Loucy (cell line): ENCODE measurements at regions not wholly inside any gene's neighbourhood (a gene's known extent, or its start where the extent isn't known, plus 50 kb on each side); places are given as distances from the start of the nearest gene placed in this dataset.

Experiments
- CTCF ChIP-seq: fragments of 200-600 bp; sonication (generic); conservative IDR thresholded peaks from 2 replicates; pipeline ENCODE4 v1.5.1; 2014; ENCODE audit warnings: mild to moderate bottlenecking, antibody characterized with exemption, low read length
- EZH2phosphoT487 ChIP-seq: fragments of 200-600 bp; IDR thresholded peaks from 2 replicates; pipeline ENCODE4 v1.6.1; 2018; ENCODE audit warnings: antibody characterized with exemption, mild to moderate bottlenecking, moderate library complexity, borderline replicate concordance

- no peak for TF ChIP-seq CTCF
- no peak for TF ChIP-seq EZH2phosphoT487
Measured at GRCh38 chr2:122164964-122165363, 409.5 kb downstream of the TSN start.
